ENCODE measurements at regions not wholly inside any gene's neighbourhood (a gene's known extent, or its start where the extent isn't known, plus 50 kb on each side); places are given as distances from the start of the nearest gene placed in this dataset.

- ChIA-PET POLR2A (no interaction called here), CTCF (no interaction called here)
- H3K27ac ChIP-seq (ENCODE audit: low read depth, low read length) = no peak overlapping the region
- peaks cover 48% of the 10 kb centered on the region for H3K9me3 ChIP-seq (ENCODE audit: control insufficient read depth, insufficient read depth, low read length)
- no peaks in the 10 kb centered on the region for H3K27me3 ChIP-seq (ENCODE audit: control insufficient read depth, insufficient read depth, low read length)
- H3K4me3 ChIP-seq (ENCODE audit: low read depth, low read length) = no peak overlapping the region
- no peak for DNase-seq (ENCODE audit: low read depth, low spot score)
- no peak for TF ChIP-seq CTCF (IDR thresholded peaks at IDR 0.05; ENCODE audit: low read depth, low read length)
Observed at GRCh38 chr5:7018198-7018597, 305.0 kb downstream of the TENT4A start.

DNA sequence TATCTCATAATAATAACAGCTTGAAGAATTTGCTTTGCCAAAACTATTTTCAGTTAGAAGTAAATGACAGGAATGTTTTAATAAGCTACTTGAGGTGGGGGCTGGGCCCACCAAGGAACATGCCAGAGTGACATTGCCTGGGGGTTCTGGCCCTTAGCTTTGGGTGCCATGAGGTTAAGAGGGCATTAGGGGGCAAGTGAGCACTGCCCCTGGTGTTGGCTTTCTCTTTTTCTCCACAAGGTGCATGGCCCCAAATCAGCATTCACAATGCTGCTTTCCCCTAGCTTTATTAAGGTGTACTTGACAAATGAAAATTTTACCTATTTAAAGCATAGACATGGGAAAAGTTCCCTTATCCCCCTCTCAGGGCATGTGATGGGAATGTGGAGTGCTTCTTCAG is 305.4 kb downstream of the TENT4A start:
- no peak for DNase-seq (ENCODE audit: low read depth, low spot score)
- CTCF ChIA-PET = no interaction called here
- no peak overlapping the region for H3K27ac ChIP-seq (ENCODE audit: low read depth, low read length)
- H3K9me3 ChIP-seq (ENCODE audit: control insufficient read depth, insufficient read depth, low read length) = peaks cover 49% of the 10 kb centered on the region
- H3K4me3 ChIP-seq (ENCODE audit: low read depth, low read length) = no peak overlapping the region
- POLR2A ChIA-PET = no interaction called here
- no peak for TF ChIP-seq CTCF (IDR thresholded peaks at IDR 0.05; ENCODE audit: low read depth, low read length)
- no peaks in the 10 kb centered on the region for H3K27me3 ChIP-seq (ENCODE audit: control insufficient read depth, insufficient read depth, low read length)

DNA sequence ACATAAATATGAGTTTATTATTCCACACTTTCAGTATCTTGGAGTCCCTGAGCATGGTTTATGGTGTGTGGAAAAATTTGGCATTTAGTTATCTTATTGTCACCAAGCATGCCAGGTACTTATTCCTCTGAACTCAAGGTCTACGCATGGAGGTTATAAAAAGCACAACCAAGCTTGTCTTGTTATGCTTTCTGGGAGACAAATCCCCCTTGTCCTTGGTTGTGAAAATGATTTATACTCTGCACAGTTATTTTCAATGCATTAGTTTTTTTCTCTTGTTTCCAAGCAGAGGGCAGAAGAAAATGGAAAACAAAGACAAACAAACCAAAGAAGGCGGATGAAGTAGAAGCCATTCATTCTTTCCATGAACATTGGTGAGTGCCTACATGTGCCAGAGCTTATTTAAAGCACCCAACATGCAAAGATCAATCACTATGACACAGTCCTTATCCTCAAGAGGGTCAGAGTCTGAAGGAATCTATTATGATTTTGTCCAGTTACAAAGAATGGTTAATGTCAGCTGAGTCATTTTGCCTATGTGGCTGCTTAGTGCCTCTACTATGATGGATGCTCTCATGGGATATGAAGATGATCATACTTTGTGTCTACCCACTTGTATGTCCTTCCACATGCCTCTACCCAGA is 323.1 kb downstream of the TENT4A start:
- Histone ChIP-seq H3K27ac (ENCODE audit: low read depth, low read length) (no peak overlapping the region), H3K4me3 (ENCODE audit: low read depth, low read length) (no peak overlapping the region), H3K9me3 (ENCODE audit: control insufficient read depth, insufficient read depth, low read length) (peaks cover 16% of the 10 kb centered on the region), H3K27me3 (ENCODE audit: control insufficient read depth, insufficient read depth, low read length) (no peaks in the 10 kb centered on the region)
- CTCF ChIA-PET = no interaction called here
- no peak for DNase-seq (ENCODE audit: low read depth, low spot score)
- no peak for TF ChIP-seq CTCF (IDR thresholded peaks at IDR 0.05; ENCODE audit: low read depth, low read length)
- POLR2A ChIA-PET = no interaction called here

GRCh38 chr5:7039074-7039473 is 325.8 kb downstream of the TENT4A start:
- no peak for DNase-seq (ENCODE audit: low read depth, low spot score)
- H3K27ac ChIP-seq (ENCODE audit: low read depth, low read length) = no peak overlapping the region
- no peak overlapping the region for H3K4me3 ChIP-seq (ENCODE audit: low read depth, low read length)
- ChIA-PET POLR2A (no interaction called here), CTCF (no interaction called here)
- H3K9me3 ChIP-seq (ENCODE audit: control insufficient read depth, insufficient read depth, low read length) = peaks cover 25% of the 10 kb centered on the region
- TF ChIP-seq CTCF (IDR thresholded peaks at IDR 0.05; ENCODE audit: low read depth, low read length) = no peak
- no peaks in the 10 kb centered on the region for H3K27me3 ChIP-seq (ENCODE audit: control insufficient read depth, insufficient read depth, low read length)

- no peak overlapping the region for H3K4me3 ChIP-seq (ENCODE audit: low read depth, low read length)
- POLR2A ChIA-PET = no interaction called here
Observed at GRCh38 chr5:7040111-7040510, 326.9 kb downstream of the TENT4A start.

More at GRCh38 chr5:7040111-7040510, 326.9 kb downstream of the TENT4A start:
- CTCF ChIA-PET = no interaction called here
- no peak for TF ChIP-seq CTCF (IDR thresholded peaks at IDR 0.05; ENCODE audit: low read depth, low read length)
- H3K27me3 ChIP-seq (ENCODE audit: control insufficient read depth, insufficient read depth, low read length) = no peaks in the 10 kb centered on the region
- peaks cover 21% of the 10 kb centered on the region for H3K9me3 ChIP-seq (ENCODE audit: control insufficient read depth, insufficient read depth, low read length)
- H3K27ac ChIP-seq (ENCODE audit: low read depth, low read length) = no peak overlapping the region
- no peak for DNase-seq (ENCODE audit: low read depth, low spot score)

Measured in AG04450 (cell line).